Activated naive CD8-positive, alpha-beta T cell treated with anti-CD3 and anti-CD28 coated beads, Interleukin-2, amount 10 ng/mL, durations not matched to agents 7 days and 5 days (primary cell): ENCODE measurements at regions not wholly inside any gene's neighbourhood (a gene's known extent, or its start where the extent isn't known, plus 50 kb on each side); places are given as distances from the start of the nearest gene placed in this dataset.
A peak's percentile ranks its signal among the peaks of the same experiment; 100 is the strongest.

Experiments
- ATAC-seq: fragments of 150-1000 bp; cut with Tn5 transposase; one replicate; pipeline ENCODE4 v1.10.0; 2021; ENCODE audit warnings: low read depth, moderate library complexity
- POLR2A ChIA-PET: fragments of 350-600 bp; sonication (Branson Sonifier 250); formaldehyde crosslinking; loops from one replicate; lab custom pipeline; 2021; ENCODE audit warnings: antibody characterized with exemption; lab: Charles Lee
- DNase-seq: peaks from one replicate; pipeline ENCODE4 v3.0.0; 2021
- H3K27ac Mint-ChIP-seq: one replicate; pipeline ENCODE4 v1.8.0; 2022; ENCODE audit warnings: mild to moderate bottlenecking, mixed read lengths
- H3K27me3 Mint-ChIP-seq: one replicate; pipeline ENCODE4 v1.8.0; 2022; ENCODE audit warnings: mild to moderate bottlenecking, moderate library complexity, mixed read lengths
- H3K36me3 Mint-ChIP-seq: one replicate; pipeline ENCODE4 v1.8.0; 2021; ENCODE audit warnings: mild to moderate bottlenecking, mixed read lengths
- H3K4me1 Mint-ChIP-seq: one replicate; pipeline ENCODE4 v1.8.0; 2021; ENCODE audit warnings: mixed read lengths
- H3K4me3 Mint-ChIP-seq: one replicate; pipeline ENCODE4 v1.8.0; 2022; ENCODE audit warnings: mild to moderate bottlenecking, moderate library complexity, mixed read lengths
- H3K9me3 Mint-ChIP-seq: one replicate; pipeline ENCODE4 v1.8.0; 2021; ENCODE audit warnings: mixed read lengths

GRCh38 chr4:24440765-24441164, 143.6 kb downstream of the DHX15 start:
- Mint-ChIP-seq H3K4me3 (no peak overlapping the region), H3K9me3 (no peaks in the 10 kb centered on the region), H3K4me1 (no peaks in the 10 kb centered on the region), H3K27ac (no peak overlapping the region), H3K36me3 (no peaks in the 10 kb centered on the region), H3K27me3 (peaks cover 4% of the 10 kb centered on the region)
- no peak for DNase-seq
- no peak for ATAC-seq
- POLR2A ChIA-PET: no interaction called here

- Mint-ChIP-seq H3K4me1 (no peaks in the 10 kb centered on the region), H3K36me3 (no peaks in the 10 kb centered on the region), H3K9me3 (no peaks in the 10 kb centered on the region), H3K27me3 (peaks cover 4% of the 10 kb centered on the region), H3K27ac (no peak overlapping the region), H3K4me3 (no peak overlapping the region)
- no peak for DNase-seq
- ATAC-seq: no peak
- POLR2A ChIA-PET: no interaction called here
Measured at GRCh38 chr4:24434241-24434640, 150.1 kb downstream of the DHX15 start.

DNA sequence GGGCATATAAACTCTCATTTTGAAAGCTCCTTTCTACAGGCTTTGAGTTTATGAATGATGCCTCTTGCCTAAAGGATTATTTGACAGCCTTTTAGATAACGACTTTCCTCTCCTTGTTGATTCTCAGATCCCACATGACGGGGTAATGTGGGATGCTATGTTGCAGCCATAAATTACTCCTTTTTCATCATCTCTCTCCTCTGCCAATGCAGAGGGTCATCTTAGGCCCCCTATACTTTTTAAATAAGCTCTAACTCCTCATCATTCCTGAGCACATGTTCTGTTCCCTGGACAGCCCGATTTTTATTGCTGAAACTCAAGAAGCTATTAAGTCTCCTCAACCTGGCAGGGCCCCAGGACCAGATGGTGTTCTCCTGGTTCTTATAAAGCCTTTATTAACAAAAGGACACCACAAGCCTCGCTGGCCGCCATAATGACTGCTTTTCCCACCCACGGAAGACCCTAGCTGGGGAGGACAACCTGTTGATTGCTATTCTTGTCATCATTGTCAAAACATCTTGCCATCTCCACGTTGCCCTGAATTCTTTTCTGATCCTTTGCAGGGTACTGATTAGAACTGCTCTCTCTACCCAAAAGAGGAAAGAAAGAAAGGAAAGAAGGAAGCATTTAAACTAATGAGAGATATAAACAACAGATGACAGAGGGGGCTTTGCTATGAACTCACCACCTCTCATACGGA, 150.7 kb downstream of the DHX15 start:
- Mint-ChIP-seq H3K4me1 (no peaks in the 10 kb centered on the region), H3K9me3 (no peaks in the 10 kb centered on the region), H3K27ac (no peak overlapping the region), H3K27me3 (peaks cover 6% of the 10 kb centered on the region), H3K4me3 (no peak overlapping the region), H3K36me3 (no peaks in the 10 kb centered on the region)
- no peak for ATAC-seq
- no peak for DNase-seq
- POLR2A ChIA-PET: no interaction called here

- Mint-ChIP-seq H3K4me3 (no peak overlapping the region), H3K27ac (no peak overlapping the region), H3K4me1 (no peaks in the 10 kb centered on the region), H3K27me3 (peaks cover 6% of the 10 kb centered on the region), H3K9me3 (no peaks in the 10 kb centered on the region), H3K36me3 (no peaks in the 10 kb centered on the region)
- POLR2A ChIA-PET: no interaction called here
- ATAC-seq: no peak
- DNase-seq: no peak
Measured at GRCh38 chr4:24428850-24429249, 155.5 kb downstream of the DHX15 start.

DNA sequence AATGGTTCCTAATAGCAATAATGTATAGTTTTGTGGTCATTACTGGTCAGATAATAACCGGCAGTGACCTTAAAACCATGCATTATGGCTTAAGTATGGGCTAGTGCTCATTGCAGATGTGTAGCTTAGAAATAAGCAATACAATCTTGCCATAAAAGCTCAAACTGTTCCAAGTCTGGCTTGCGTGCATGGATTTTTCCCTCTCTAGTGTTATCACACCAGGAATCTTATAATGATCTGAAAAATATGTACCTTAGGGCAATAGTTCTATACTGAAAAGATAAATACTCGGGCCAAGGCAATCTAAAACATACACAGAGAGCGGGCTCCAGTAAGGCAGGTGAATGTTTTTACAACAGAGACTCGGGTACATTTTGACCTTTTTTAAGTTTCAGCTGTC, 157.8 kb downstream of the DHX15 start:
- no peak overlapping the region for H3K4me3 Mint-ChIP-seq
- no peak overlapping the region for H3K27ac Mint-ChIP-seq
- no peaks in the 10 kb centered on the region for H3K36me3 Mint-ChIP-seq
- H3K27me3 Mint-ChIP-seq: peaks cover 3% of the 10 kb centered on the region
- DNase-seq (no peak), ATAC-seq (no peak)
- POLR2A ChIA-PET: no interaction called here
- H3K4me1 Mint-ChIP-seq: no peaks in the 10 kb centered on the region
- no peaks in the 10 kb centered on the region for H3K9me3 Mint-ChIP-seq

DNA sequence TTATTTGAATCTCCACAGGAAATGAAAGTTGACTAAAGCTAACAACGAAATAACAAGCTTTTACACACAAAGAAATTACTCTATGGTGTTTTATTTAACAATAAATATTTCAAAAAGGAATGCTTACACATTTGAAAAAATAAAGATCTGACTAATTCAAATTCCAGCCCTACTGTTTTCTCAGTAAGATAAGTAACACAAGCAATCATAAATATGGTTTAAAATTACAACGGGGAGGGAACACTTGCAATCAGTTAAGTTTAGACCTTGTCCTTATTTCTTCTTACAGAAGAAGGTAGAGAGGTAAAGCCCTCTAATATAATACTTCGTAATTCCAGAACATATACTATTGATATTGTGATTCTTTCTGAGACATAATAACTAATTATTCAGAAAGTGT, 158.5 kb downstream of the DHX15 start:
- POLR2A ChIA-PET: no interaction called here
- ATAC-seq (no peak), DNase-seq (no peak)
- Mint-ChIP-seq H3K27ac (no peak overlapping the region), H3K4me3 (no peak overlapping the region), H3K36me3 (no peaks in the 10 kb centered on the region), H3K27me3 (peaks cover 3% of the 10 kb centered on the region), H3K4me1 (no peaks in the 10 kb centered on the region), H3K9me3 (no peaks in the 10 kb centered on the region)

GRCh38 chr4:24423670-24424069, 160.7 kb downstream of the DHX15 start:
- H3K9me3 Mint-ChIP-seq: no peaks in the 10 kb centered on the region
- H3K4me1 Mint-ChIP-seq: peaks cover 2% of the 10 kb centered on the region
- peaks cover 3% of the 10 kb centered on the region for H3K27me3 Mint-ChIP-seq
- no peaks in the 10 kb centered on the region for H3K36me3 Mint-ChIP-seq
- H3K27ac Mint-ChIP-seq: no peak overlapping the region
- H3K4me3 Mint-ChIP-seq: no peak overlapping the region
- POLR2A ChIA-PET: no interaction called here
- DNase-seq (no peak), ATAC-seq (no peak)

GRCh38 chr4:24422644-24423043, 161.7 kb downstream of the DHX15 start:
- Mint-ChIP-seq H3K27me3 (peaks cover 3% of the 10 kb centered on the region), H3K4me3 (no peak overlapping the region), H3K36me3 (no peaks in the 10 kb centered on the region), H3K4me1 (peaks cover 2% of the 10 kb centered on the region), H3K9me3 (no peaks in the 10 kb centered on the region), H3K27ac (no peak overlapping the region)
- ATAC-seq (no peak), DNase-seq (no peak)
- POLR2A ChIA-PET: no interaction called here

DNA sequence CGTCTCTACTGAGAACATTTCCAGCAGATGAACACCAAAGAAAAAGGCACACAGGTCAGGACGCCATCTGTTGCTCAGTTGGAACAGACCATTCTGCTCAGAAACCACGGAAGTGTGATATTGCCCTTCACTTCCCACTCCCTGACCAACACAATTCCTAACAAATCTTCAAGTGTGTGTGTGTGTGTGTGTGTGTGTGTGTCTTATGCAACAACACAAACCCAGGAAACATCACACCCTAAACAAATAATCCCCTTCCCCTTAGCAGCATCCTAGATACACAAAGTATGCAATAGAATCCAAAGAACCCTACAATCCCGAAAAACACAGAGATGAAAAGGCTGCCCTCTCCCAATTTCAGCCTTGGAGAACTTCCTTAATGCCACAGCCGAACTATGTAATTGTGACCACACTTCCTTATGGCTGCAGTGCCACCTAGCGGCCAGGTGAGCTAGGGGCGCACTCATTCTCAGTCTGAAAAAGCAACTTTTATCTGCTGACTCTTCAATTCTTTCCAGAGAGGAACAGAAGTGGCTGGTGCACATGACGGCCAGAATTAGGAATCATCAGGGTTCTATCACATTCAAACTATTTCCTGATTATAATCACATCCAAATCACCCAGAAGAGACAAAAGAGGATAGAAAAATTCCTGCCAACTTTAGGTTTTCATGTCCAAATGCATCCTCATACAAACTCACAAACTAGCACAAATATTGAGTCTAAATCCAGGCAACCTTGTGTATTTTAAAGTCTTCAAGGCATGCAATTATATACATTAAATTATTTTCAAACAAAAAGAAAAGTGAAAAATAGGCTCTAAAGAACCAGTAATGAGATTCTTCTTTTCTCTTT, 164.9 kb downstream of the DHX15 start:
- DNase-seq: peak; percentile 71
- H3K9me3 Mint-ChIP-seq: no peaks in the 10 kb centered on the region
- peaks cover 8% of the 10 kb centered on the region for H3K27me3 Mint-ChIP-seq
- POLR2A ChIA-PET: no interaction called here
- H3K27ac Mint-ChIP-seq: no peak overlapping the region
- ATAC-seq: peak; percentile 33
- no peak overlapping the region for H3K4me3 Mint-ChIP-seq
- H3K4me1 Mint-ChIP-seq: peaks cover 2% of the 10 kb centered on the region
- H3K36me3 Mint-ChIP-seq: no peaks in the 10 kb centered on the region

DNA sequence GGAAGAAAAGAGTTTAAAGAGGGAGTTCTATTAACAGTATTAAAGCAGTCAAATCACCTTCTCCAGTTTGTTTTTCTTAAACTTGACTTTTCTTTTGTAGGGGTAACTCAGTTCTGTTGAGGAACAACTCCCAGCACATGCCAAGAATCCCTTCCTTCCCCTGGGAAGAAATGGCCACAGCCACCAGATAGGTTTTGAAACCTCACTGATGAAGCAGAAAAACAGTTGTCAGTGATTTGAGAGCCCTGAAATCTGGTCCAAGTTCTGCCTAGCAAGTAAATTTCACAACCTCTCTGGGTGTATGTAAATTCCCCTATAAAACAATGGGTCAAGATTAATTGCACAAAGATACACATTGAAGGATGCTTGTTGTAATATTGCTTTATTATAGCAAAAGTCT, 167.1 kb downstream of the DHX15 start:
- no peak overlapping the region for H3K27ac Mint-ChIP-seq
- H3K36me3 Mint-ChIP-seq: no peaks in the 10 kb centered on the region

DNA sequence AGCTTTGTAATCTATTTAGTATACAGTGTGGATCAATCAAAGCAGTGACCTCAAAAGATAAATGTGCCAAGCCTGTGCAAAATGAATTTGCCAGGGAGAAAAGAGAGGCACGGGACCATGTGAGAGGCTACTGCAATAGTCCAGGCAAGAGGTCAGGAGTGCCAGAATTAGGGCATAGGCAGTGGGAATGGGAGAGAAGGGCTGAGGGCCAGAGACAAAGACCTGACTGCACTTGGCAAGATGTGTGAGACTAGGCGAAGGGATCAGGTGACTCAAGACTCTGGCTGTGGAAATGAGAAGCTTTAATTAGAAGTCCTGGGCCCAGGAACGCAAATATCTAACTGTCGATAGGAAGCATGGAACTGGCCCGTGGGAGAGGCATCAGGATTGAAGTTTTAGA, 168.1 kb downstream of the DHX15 start:
- peaks cover 2% of the 10 kb centered on the region for H3K4me1 Mint-ChIP-seq
- H3K27ac Mint-ChIP-seq: no peak overlapping the region
- POLR2A ChIA-PET: no interaction called here
- ATAC-seq (no peak), DNase-seq (no peak)
- no peaks in the 10 kb centered on the region for H3K9me3 Mint-ChIP-seq
- peaks cover 8% of the 10 kb centered on the region for H3K27me3 Mint-ChIP-seq
- no peak overlapping the region for H3K4me3 Mint-ChIP-seq
- H3K36me3 Mint-ChIP-seq: no peaks in the 10 kb centered on the region

More for the DNA sequence above, 167.1 kb downstream of the DHX15 start:
- Mint-ChIP-seq H3K4me3 (no peak overlapping the region), H3K27me3 (peaks cover 8% of the 10 kb centered on the region), H3K4me1 (peaks cover 2% of the 10 kb centered on the region), H3K9me3 (no peaks in the 10 kb centered on the region)
- DNase-seq (no peak), ATAC-seq (no peak)
- POLR2A ChIA-PET: no interaction called here

- H3K27ac Mint-ChIP-seq: no peak overlapping the region
- DNase-seq (no peak), ATAC-seq (no peak)
- POLR2A ChIA-PET: no interaction called here
- H3K27me3 Mint-ChIP-seq: peaks cover 5% of the 10 kb centered on the region
- no peaks in the 10 kb centered on the region for H3K36me3 Mint-ChIP-seq
- no peaks in the 10 kb centered on the region for H3K9me3 Mint-ChIP-seq
- no peak overlapping the region for H3K4me3 Mint-ChIP-seq
- no peaks in the 10 kb centered on the region for H3K4me1 Mint-ChIP-seq
Measured at GRCh38 chr4:24413311-24413784, 171.0 kb downstream of the DHX15 start.

DNA sequence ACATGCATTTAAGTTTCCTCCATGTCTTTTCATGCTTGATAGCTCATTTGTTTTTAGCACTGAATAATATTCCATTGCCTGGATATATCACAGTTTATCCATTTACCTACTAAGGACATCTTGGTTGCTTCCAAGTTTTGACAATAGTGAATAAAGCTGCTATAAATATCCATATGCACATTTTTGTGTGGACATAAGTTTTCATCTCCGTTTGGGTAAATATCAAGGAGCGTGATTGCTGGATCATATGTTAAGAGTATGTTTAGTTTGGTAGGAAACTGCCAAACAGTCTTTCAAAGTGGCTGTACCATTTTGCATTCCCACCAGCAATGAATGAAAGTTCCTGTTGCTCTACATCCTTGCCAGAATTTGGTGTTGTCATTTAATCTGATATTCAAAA, 172.5 kb downstream of the DHX15 start:
- H3K27ac Mint-ChIP-seq: no peak overlapping the region

GRCh38 chr4:24411299-24411698, 173.1 kb downstream of the DHX15 start:
- ATAC-seq (no peak), DNase-seq (no peak)
- Mint-ChIP-seq H3K4me3 (no peak overlapping the region), H3K9me3 (no peaks in the 10 kb centered on the region), H3K4me1 (no peaks in the 10 kb centered on the region), H3K27me3 (peaks cover 2% of the 10 kb centered on the region), H3K27ac (no peak overlapping the region), H3K36me3 (no peaks in the 10 kb centered on the region)
- POLR2A ChIA-PET: no interaction called here

More for the DNA sequence above, 172.5 kb downstream of the DHX15 start:
- Mint-ChIP-seq H3K27me3 (peaks cover 3% of the 10 kb centered on the region), H3K4me3 (no peak overlapping the region), H3K36me3 (no peaks in the 10 kb centered on the region), H3K9me3 (no peaks in the 10 kb centered on the region), H3K4me1 (no peaks in the 10 kb centered on the region)
- DNase-seq (no peak), ATAC-seq (no peak)
- POLR2A ChIA-PET: no interaction called here
